Endothelial cell of umbilical vein (primary cell): ENCODE measurements at regions not wholly inside any gene's neighbourhood (a gene's known extent, or its start where the extent isn't known, plus 50 kb on each side); places are given as distances from the start of the nearest gene placed in this dataset.
"Not testable (repeated sequence)": the region's sequence is repeated elsewhere in the genome, so short reads cannot be mapped to it uniquely, and the experiment has no call there.

Experiments used
- BruUV-seq: library from RNA; stranded (reverse); fragments of 400-500 nt; replicated peaks from 2 replicates; lab custom pipeline; 2021; lab: Mats Ljungman, UMichigan
- CTCF ChIA-PET: fragments of 300-600, 350-600 bp; sonication (Branson Sonifier 250); formaldehyde crosslinking; loops from one replicate; lab custom pipeline; 2021; ENCODE audit warnings: antibody characterized with exemption, inconsistent platforms; lab: Charles Lee
- POLR2A ChIA-PET: fragments of 300-600, 350-600 bp; sonication (Branson Sonifier 250); formaldehyde crosslinking; loops from one replicate; lab custom pipeline; 2021; ENCODE audit warnings: antibody characterized with exemption, inconsistent platforms; lab: Charles Lee
- DNase-seq: peaks from one replicate; pipeline ENCODE4 v3.0.0-alpha.2; 2011; ENCODE audit warnings: low read depth, low spot score
- FAIRE-seq: peaks from 2 replicates; lab custom pipeline; 2011; peaks lifted over from hg19 to GRCh38; lab: Jason Lieb, UNC
- H2AFZ ChIP-seq: 2 replicates; pipeline ENCODE4 v1.6.0; 2012; ENCODE audit warnings: low read depth, low read length, control low read depth, inconsistent platforms
- H3K27ac ChIP-seq: 2 replicates; pipeline ENCODE4 v1.5.1; 2011; ENCODE audit warnings: low read depth, mild to moderate bottlenecking, control low read depth, low read length, moderate library complexity; ENCODE audit not compliant: insufficient read depth
- H3K27me3 ChIP-seq, 2 experiments: 2 replicates each; pipeline versions ENCODE4 v1.6.0 to v1.6.1; 2011; ENCODE audit warnings: low read length in 2 of 2, mixed read lengths in 1 of 2; ENCODE audit not compliant: control insufficient read depth in 2 of 2, insufficient read depth in 2 of 2
- H3K36me3 ChIP-seq, 2 experiments: 2 replicates in 1 of 2; 3 replicates in 1 of 2; pipeline ENCODE4 v1.5.1; 2011; ENCODE audit warnings: low read length in 2 of 2, mild to moderate bottlenecking in 1 of 2, moderate library complexity in 1 of 2; ENCODE audit not compliant: control insufficient read depth in 2 of 2, insufficient read depth in 2 of 2; ENCODE audit errors: extremely low read depth in 1 of 2
- H3K4me1 ChIP-seq: 3 replicates; pipeline ENCODE4 v1.5.1; 2011; ENCODE audit warnings: mild to moderate bottlenecking, low read length; ENCODE audit not compliant: control insufficient read depth, insufficient read depth; ENCODE audit errors: extremely low read depth
- H3K4me2 ChIP-seq: 2 replicates; pipeline ENCODE4 v1.6.1; 2011; ENCODE audit warnings: low read length, control low read depth, mixed read lengths; ENCODE audit not compliant: insufficient read depth
- H3K4me3 ChIP-seq, 3 experiments: fragments of 200-600 bp in 1 of 3; sonication (generic), shearing (Covaris generic) in 1 of 3; replicated peaks in 1 of 3; 2 replicates each; pipeline ENCODE4 v1.5.1; 2011 to 2016; ENCODE audit warnings: control low read depth in 3 of 3, low read length in 3 of 3, mild to moderate bottlenecking in 2 of 3, inconsistent platforms in 1 of 3, low read depth in 1 of 3, moderate library complexity in 1 of 3; ENCODE audit not compliant: insufficient read depth in 1 of 3
- H3K79me2 ChIP-seq: 2 replicates; pipeline ENCODE4 v1.6.0; 2012; ENCODE audit warnings: low read length, inconsistent platforms; ENCODE audit not compliant: control insufficient read depth, insufficient read depth
- H3K9ac ChIP-seq: replicated peaks from 2 replicates; pipeline ENCODE3; 2011; ENCODE audit warnings: low read length, control low read depth; ENCODE audit not compliant: insufficient read depth; ENCODE audit errors: extremely low read depth
- H3K9me1 ChIP-seq: replicated peaks from 3 replicates; pipeline ENCODE4 v1.6.0; 2011; ENCODE audit warnings: mild to moderate bottlenecking, low read length; ENCODE audit not compliant: control insufficient read depth, insufficient read depth; ENCODE audit errors: extremely low read depth
- H3K9me3 ChIP-seq: replicated peaks from 2 replicates; pipeline ENCODE4 v1.5.1; 2012; ENCODE audit warnings: low read length, inconsistent platforms; ENCODE audit not compliant: control insufficient read depth, insufficient read depth
- H4K20me1 ChIP-seq: replicated peaks from 2 replicates; pipeline ENCODE3; 2011; ENCODE audit warnings: mild to moderate bottlenecking, low read length; ENCODE audit not compliant: control insufficient read depth, insufficient read depth; ENCODE audit errors: extremely low read depth
- EZH2 ChIP-seq: IDR thresholded peaks from 2 replicates; pipeline ENCODE4 v1.6.1; 2012; ENCODE audit warnings: borderline replicate concordance, low read depth, mild to moderate bottlenecking, moderate library complexity, low read length, inconsistent platforms; ENCODE audit not compliant: severe bottlenecking
- FOS ChIP-seq: IDR thresholded peaks from 2 replicates; pipeline ENCODE4 v1.6.1; 2011; ENCODE audit warnings: mild to moderate bottlenecking, low read length, moderate library complexity, borderline replicate concordance; ENCODE audit not compliant: insufficient read depth
- GATA2 ChIP-seq: IDR thresholded peaks from 2 replicates; pipeline ENCODE4 v1.7.0; 2011; ENCODE audit warnings: low read depth, mild to moderate bottlenecking, moderate library complexity, mixed read lengths, low read length; ENCODE audit not compliant: insufficient read length, insufficient read depth
- JUN ChIP-seq: IDR thresholded peaks from 2 replicates; pipeline ENCODE4 v1.6.1; 2011; ENCODE audit warnings: borderline replicate concordance, low read depth; ENCODE audit not compliant: insufficient read length, insufficient read depth
- MYC ChIP-seq: IDR thresholded peaks from one replicate; pipeline ENCODE4 v1.6.1; 2011; ENCODE audit warnings: mild to moderate bottlenecking, low read depth, low read length
- POLR2A ChIP-seq: IDR thresholded peaks from 2 replicates; pipeline ENCODE4 v1.6.1; 2012; ENCODE audit warnings: low read depth, mild to moderate bottlenecking, control low read depth, low read length
- POLR2AphosphoS5 ChIP-seq: IDR thresholded peaks from 2 replicates; pipeline ENCODE4 v1.6.1; 2012; ENCODE audit warnings: low read depth, mild to moderate bottlenecking, control low read depth, low read length, moderate library complexity; ENCODE audit not compliant: insufficient read depth
- dilution Hi-C: fragments of 300-500 bp; cut with MboI; formaldehyde crosslinking; loops from one replicate; pipeline ENCODE4 v1.15.0; 2019; ENCODE audit warnings: low sequenced_read_pairs; ENCODE audit not compliant: extremely low pct_ligation_motif_present
- intact Hi-C: fragments of 100-400 bp; cut with micrococcal nuclease; formaldehyde crosslinking; loops from one replicate; pipeline ENCODE4 v1.10.0; 2022
- TF ChIP-seq, protein P1 (sequence below), 2 donors: IDR thresholded peaks; 1 replicate in 1 of 2; 2 replicates in 1 of 2; pipeline ENCODE4 v1.5.1; 2011; ENCODE audit warnings: low read length in 2 of 2, mild to moderate bottlenecking in 2 of 2, moderate library complexity in 2 of 2, control low read depth in 1 of 2, inconsistent platforms in 1 of 2, low read depth in 1 of 2; ENCODE audit not compliant: insufficient read depth in 1 of 2; ENCODE audit errors: extremely low read depth in 1 of 2

DNA sequence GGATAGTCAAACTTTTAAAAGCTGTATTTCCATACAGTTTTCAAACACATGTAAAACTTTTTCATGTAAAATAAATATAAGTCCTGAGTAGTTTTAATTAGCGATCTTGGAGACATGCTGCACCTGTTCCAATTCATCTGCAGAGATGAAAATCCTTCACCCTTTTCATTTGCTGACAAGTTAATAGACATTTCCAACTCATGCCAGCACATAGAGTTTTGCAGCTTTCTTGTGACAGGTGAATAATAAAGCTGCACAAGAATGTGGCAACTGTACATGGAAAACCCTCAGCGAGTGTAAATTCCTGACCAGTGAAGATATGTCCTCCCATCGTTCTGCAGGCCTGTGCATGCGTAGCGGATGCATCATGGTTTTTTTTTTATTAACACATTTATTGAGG, 771.4 kb downstream of the TDRD15 start:
- DNase-seq: no peak
- intact Hi-C loops: no loop called here

DNA sequence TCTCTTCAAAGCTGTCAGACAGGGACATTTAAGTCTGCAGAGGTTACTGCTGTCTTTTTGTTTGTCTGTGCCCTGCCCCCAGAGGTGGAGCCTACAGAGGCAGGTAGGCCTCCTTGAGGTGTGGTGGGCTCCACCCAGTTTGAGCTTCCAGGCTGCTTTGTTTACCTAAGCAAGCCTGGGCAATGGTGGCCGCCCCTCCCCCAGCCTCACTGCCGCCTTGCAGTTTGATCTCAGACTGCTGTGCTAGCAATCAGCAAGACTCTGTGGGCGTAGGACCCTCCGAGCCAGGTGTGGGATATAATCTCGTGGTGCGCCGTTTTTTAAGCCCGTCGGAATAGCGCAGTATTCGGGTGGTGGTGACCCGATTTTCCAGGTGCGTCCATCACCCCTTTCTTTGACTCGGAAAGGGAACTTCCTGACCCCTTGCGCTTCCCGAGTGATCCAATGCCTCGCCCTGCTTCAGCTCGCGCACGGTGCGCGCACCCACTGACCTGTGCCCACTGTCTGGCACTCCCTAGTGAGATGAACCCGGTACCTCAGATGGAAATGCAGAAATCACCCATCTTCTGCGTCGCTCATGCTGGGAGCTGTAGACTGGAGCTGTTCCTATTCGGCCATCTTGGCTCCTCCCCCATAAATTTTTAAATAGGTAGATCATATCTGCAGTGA, 785.1 kb downstream of the TDRD15 start:
- H3K9me3 ChIP-seq, CTCF ChIA-PET, H3K4me1 ChIP-seq, H3K9me1 ChIP-seq, FAIRE-seq, DNase-seq, H2AFZ ChIP-seq, H4K20me1 ChIP-seq, H3K27me3 ChIP-seq, H3K36me3 ChIP-seq, H3K79me2 ChIP-seq, H3K9ac ChIP-seq, intact Hi-C loops, BruUV-seq, H3K4me2 ChIP-seq, H3K27ac ChIP-seq, H3K4me3 ChIP-seq, POLR2A ChIA-PET, dilution Hi-C loops: not testable (repeated sequence)

More for the DNA sequence above, 771.4 kb downstream of the TDRD15 start:
- Histone ChIP-seq H2AFZ (no peak overlapping the region), H3K27me3 (no peaks in the 10 kb centered on the region), H3K9me1 (no peaks in the 10 kb centered on the region), H3K36me3 (no peaks in the 10 kb centered on the region), H3K4me2 (no peak overlapping the region), H3K79me2 (no peaks in the 10 kb centered on the region), H3K4me1 (no peaks in the 10 kb centered on the region), H3K9ac (no peak overlapping the region), H4K20me1 (no peaks in the 10 kb centered on the region), H3K27ac (no peak overlapping the region), H3K9me3 (peaks cover 4% of the 10 kb centered on the region), H3K4me3 (no peak overlapping the region)
- no peak for TF ChIP-seq MYC
- TF ChIP-seq EZH2: no peak
- TF ChIP-seq JUN: no peak
- TF ChIP-seq GATA2: no peak
- no peak for TF ChIP-seq POLR2AphosphoS5
- no peak for TF ChIP-seq POLR2A
- TF ChIP-seq FOS: no peak
- TF ChIP-seq, protein P1, sequence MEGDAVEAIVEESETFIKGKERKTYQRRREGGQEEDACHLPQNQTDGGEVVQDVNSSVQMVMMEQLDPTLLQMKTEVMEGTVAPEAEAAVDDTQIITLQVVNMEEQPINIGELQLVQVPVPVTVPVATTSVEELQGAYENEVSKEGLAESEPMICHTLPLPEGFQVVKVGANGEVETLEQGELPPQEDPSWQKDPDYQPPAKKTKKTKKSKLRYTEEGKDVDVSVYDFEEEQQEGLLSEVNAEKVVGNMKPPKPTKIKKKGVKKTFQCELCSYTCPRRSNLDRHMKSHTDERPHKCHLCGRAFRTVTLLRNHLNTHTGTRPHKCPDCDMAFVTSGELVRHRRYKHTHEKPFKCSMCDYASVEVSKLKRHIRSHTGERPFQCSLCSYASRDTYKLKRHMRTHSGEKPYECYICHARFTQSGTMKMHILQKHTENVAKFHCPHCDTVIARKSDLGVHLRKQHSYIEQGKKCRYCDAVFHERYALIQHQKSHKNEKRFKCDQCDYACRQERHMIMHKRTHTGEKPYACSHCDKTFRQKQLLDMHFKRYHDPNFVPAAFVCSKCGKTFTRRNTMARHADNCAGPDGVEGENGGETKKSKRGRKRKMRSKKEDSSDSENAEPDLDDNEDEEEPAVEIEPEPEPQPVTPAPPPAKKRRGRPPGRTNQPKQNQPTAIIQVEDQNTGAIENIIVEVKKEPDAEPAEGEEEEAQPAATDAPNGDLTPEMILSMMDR (IDR thresholded peaks at IDR 0.05; ENCODE audit: extremely low read depth in 1 of 2, insufficient read depth in 1 of 2, low read depth in 1 of 2, low read length in 2 of 2): no peak
- no peak for FAIRE-seq
- CTCF ChIA-PET: no interaction called here
- no TSS peak for BruUV-seq
- POLR2A ChIA-PET: no interaction called here
- dilution Hi-C loops: no loop called here
